Thymus (tissue), 11 donors: ENCODE measurements at regions not wholly inside any gene's neighbourhood (a gene's known extent, or its start where the extent isn't known, plus 50 kb on each side); places are given as distances from the start of the nearest gene placed in this dataset.

Experiments
- DNase-seq, 9 donors: peaks; one replicate each; pipeline ENCODE4 v3.0.0-alpha.2; 2013; ENCODE audit warnings: low spot score in 9 of 9, low read depth in 6 of 9, missing footprints in 1 of 9
- H3K27ac ChIP-seq, 2 donors: one replicate each; pipeline ENCODE4 v1.5.1; 2013; ENCODE audit warnings: control low read depth in 1 of 2, low read depth in 1 of 2, low read length in 1 of 2, mild to moderate bottlenecking in 1 of 2, moderate library complexity in 1 of 2
- H3K27me3 ChIP-seq, 2 donors: one replicate each; pipeline ENCODE4 v1.5.1; 2013; ENCODE audit warnings: low read length in 1 of 2; ENCODE audit not compliant: control insufficient read depth in 2 of 2, insufficient read depth in 1 of 2
- H3K36me3 ChIP-seq, 2 donors: one replicate each; pipeline ENCODE4 v1.5.1; 2013; ENCODE audit warnings: low read length in 1 of 2, mild to moderate bottlenecking in 1 of 2, moderate library complexity in 1 of 2; ENCODE audit not compliant: control insufficient read depth in 2 of 2, insufficient read depth in 2 of 2
- H3K4me1 ChIP-seq, 2 donors: one replicate each; pipeline ENCODE4 v1.5.1; 2013; ENCODE audit warnings: low read length in 2 of 2; ENCODE audit not compliant: control insufficient read depth in 2 of 2, insufficient read depth in 2 of 2
- H3K4me3 ChIP-seq, 2 donors: one replicate each; pipeline ENCODE4 v1.5.1; 2013; ENCODE audit warnings: low read length in 2 of 2, control low read depth in 1 of 2, mild to moderate bottlenecking in 1 of 2
- H3K9me3 ChIP-seq, 2 donors: one replicate each; pipeline ENCODE4 v1.5.1; 2013; ENCODE audit warnings: low read length in 1 of 2, mild to moderate bottlenecking in 1 of 2; ENCODE audit not compliant: control insufficient read depth in 2 of 2, insufficient read depth in 1 of 2
- WGBS: extraction: QIAGEN DNeasy Blood & Tissue Kit; methylation state at CpG from one replicate; pipeline ENCODE4 v1.1.7; 2013; 5-methylcytosine and 5-hydroxymethylcytosine counted together
- donor health status: healthy.

GRCh38 chr5:51657340-51658240 is 274.3 kb downstream of the ISL1 start:
- Histone ChIP-seq H3K4me1 (no peaks in the 10 kb centered on the region), H3K36me3 (no peaks in the 10 kb centered on the region), H3K27ac (peak overlapping the region in 1 of 2 donors; percentile 48), H3K27me3 (no peaks in the 10 kb centered on the region), H3K4me3 (no peak overlapping the region), H3K9me3 (no peaks in the 10 kb centered on the region)
- DNase-seq: peak in 1 of 9 donors; percentile 3
- WGBS: 77% methylated on average over 7 of the region's 7 CpGs

DNA sequence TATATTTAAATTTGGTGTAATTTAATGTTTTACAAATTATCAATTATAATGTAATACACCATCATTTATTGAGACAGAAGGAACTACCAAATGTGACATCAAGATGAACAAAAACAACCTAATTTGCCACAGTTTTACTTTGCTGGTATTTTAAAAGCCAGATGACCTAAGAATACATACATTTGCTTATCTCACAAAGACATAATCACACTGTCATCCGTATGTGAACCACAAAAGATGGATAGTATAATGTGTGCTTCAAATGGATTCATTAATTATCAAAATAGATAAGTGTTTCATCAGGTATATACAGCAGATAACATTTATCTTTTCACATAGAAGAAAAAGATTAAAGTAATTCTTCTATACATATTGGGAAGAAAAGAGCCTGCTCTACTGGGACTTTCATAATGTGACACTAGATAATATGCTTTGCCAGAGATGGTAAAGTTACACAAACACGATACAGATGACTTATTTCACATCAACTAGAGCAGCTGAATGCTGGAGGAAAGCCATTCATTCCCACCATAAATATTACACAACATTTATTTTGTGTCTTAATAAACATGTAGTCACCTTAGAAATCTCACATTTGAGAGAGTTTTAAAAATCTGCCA is 278.5 kb downstream of the ISL1 start:
- H3K4me1 ChIP-seq: no peaks in the 10 kb centered on the region
- no peak overlapping the region for H3K4me3 ChIP-seq
- 83% methylated on average over 2 of the region's 2 CpGs for WGBS
- no peak for DNase-seq
- no peaks in the 10 kb centered on the region for H3K9me3 ChIP-seq
- no peaks in the 10 kb centered on the region for H3K36me3 ChIP-seq
- no peak overlapping the region for H3K27ac ChIP-seq
- no peaks in the 10 kb centered on the region for H3K27me3 ChIP-seq

DNA sequence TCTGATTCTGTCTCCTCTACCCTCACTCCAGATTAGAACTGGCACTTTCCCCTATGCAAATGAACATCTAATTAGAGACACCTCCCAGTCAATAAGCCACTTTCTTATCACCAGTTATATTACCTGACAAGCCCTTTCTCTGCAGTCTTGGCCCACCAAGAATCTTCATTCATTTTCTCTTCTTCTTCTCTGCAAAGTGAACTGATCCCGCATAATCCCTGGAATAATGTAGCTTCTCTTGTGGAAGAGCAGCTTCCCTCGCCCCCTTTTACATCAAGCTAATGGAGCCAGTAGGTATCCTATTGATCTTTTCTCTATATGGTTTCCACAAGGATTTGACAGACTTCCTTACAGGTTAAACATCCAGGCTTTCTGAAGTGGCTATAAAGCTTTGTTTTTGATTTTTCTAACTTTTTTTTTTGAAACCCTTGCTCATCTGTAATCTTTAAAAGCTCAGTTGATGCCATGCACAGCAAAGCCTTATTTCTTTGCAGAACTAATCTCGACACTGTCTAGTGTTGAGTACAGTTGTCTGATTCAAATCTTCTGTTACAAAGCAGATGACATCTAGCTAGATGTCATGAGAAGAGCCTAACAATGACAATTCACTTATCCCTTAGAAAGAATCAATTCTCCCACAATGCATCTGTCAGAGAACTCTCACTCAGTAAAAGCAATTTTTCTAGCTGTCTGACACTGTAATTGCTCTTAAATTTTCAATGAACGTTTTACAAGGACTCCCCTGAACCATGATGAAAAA is 281.4 kb downstream of the ISL1 start:
- H3K4me3 ChIP-seq: no peak overlapping the region
- H3K27ac ChIP-seq: no peak overlapping the region
- no peaks in the 10 kb centered on the region for H3K27me3 ChIP-seq
- WGBS: 85% methylated on average over 4 of the region's 4 CpGs
- no peaks in the 10 kb centered on the region for H3K36me3 ChIP-seq
- no peaks in the 10 kb centered on the region for H3K9me3 ChIP-seq
- no peaks in the 10 kb centered on the region for H3K4me1 ChIP-seq
- no peak for DNase-seq

DNA sequence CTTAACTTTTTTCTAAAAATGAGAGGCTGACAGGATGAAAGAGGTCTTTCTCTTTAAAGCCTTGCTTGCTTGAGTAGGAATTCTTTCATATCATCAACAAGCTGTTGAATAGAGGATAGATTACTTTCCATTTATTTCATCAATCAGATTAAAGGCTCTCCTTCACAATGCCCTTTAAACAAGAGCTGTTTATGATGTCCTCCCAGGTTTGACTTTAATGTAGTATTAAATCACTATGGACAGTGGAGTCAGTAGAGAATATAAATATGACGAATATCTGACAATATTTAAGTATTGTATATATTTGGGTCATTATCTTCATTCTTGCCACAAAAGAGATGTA is 282.0 kb downstream of the ISL1 start:
- Histone ChIP-seq H3K4me3 (no peak overlapping the region), H3K9me3 (no peaks in the 10 kb centered on the region), H3K36me3 (no peaks in the 10 kb centered on the region), H3K27me3 (no peaks in the 10 kb centered on the region), H3K4me1 (no peaks in the 10 kb centered on the region), H3K27ac (no peak overlapping the region)
- WGBS: 86% methylated on average over 1 of the region's 1 CpG
- no peak for DNase-seq

GRCh38 chr5:51669095-51669494 is 285.8 kb downstream of the ISL1 start:
- Histone ChIP-seq H3K27me3 (no peaks in the 10 kb centered on the region), H3K36me3 (no peaks in the 10 kb centered on the region), H3K4me1 (no peaks in the 10 kb centered on the region), H3K4me3 (no peak overlapping the region), H3K27ac (no peak overlapping the region), H3K9me3 (no peaks in the 10 kb centered on the region)
- DNase-seq: no peak
- 95% methylated on average over 4 of the region's 4 CpGs for WGBS

DNA sequence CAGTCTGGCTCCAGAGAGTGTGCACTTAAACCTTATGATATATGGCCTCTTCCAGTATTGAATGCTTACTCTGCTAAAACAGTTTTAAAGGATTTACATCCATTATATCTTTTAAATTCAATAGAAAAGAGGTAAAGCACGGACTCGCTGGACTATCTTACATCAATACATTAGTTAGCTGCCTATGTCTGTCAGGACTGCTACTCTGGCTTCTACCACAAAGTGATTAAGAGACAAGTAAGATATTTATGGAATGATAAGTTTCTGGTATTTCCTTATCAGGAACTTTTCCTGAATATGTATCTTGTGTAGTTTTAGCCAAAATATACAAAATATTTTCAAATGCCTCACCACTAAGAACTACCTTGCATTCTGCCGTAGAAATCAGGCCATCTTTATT is 295.1 kb downstream of the ISL1 start:
- H3K27me3 ChIP-seq: no peaks in the 10 kb centered on the region
- no peaks in the 10 kb centered on the region for H3K36me3 ChIP-seq
- no peak overlapping the region for H3K27ac ChIP-seq
- DNase-seq: no peak
- WGBS: 96% methylated on average over 3 of the region's 3 CpGs
- no peaks in the 10 kb centered on the region for H3K9me3 ChIP-seq
- H3K4me1 ChIP-seq: no peaks in the 10 kb centered on the region
- no peak overlapping the region for H3K4me3 ChIP-seq

DNA sequence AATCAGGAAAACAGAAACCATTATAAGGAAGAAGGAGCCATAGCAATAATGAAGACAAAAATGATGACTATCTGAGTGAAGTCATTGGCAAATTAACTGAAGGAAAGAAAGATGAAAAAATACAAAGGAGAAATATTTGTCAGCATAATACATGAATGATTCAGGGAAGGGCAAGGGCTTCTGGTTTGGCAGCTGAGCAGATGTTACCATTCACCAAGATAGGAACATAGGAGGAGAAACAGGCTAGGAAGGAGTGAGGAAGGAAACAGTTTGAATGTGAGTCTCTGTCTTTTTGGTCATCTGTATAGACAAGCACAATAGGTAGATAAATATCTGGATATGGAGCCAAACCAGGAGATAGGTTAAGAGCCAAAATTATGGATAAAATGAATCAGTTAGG is 296.0 kb downstream of the ISL1 start:
- Histone ChIP-seq H3K9me3 (no peaks in the 10 kb centered on the region), H3K36me3 (no peaks in the 10 kb centered on the region), H3K4me1 (no peaks in the 10 kb centered on the region), H3K27ac (no peak overlapping the region), H3K27me3 (no peaks in the 10 kb centered on the region), H3K4me3 (no peak overlapping the region)
- no peak for DNase-seq

DNA sequence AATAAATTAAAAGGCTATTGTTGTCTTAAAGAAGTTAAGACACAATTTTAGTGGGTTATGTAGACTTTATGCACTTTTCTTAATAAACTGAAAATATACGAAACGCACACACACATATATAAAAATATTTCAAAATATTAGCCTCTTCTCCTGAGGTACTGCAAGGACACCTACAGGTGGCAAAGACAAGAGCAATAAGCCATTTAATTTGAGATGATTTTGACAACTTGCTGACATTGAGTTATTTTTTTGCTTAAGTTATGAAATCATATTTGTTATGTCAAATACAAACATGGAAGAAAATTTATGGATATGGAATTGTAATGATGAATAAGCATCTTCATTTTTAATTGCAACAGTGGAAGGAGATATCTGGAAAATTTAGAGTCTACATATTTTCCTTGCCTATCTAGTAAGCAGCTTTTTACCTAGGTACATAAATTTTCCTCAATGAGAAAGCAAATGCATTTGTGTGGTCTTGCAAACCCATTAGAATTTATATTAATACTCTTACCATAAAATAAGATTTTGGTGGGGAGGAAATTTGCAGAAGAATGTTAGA is 301.6 kb downstream of the ISL1 start:
- Histone ChIP-seq H3K4me3 (no peak overlapping the region), H3K9me3 (no peaks in the 10 kb centered on the region), H3K36me3 (no peaks in the 10 kb centered on the region), H3K27ac (no peak overlapping the region), H3K4me1 (no peaks in the 10 kb centered on the region), H3K27me3 (no peaks in the 10 kb centered on the region)
- WGBS: 96% methylated on average over 2 of the region's 2 CpGs
- DNase-seq: no peak

DNA sequence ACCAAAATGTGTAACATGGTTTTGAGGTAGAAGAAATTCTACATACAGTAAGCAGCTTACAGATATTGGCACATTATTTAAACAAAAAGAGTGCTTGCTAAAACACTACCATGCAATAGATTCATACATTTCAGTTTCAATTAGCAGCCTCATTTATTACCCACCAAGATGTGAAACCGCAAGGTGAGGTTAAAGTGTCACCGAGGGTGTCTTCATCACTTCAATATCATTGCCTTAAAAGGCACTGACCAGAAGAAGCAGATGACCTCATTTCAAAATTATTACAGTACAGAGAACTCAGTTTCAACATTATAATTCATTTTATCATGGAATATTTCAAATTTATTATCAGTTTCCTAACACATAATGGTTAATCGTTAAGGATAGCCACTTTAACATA is 302.2 kb downstream of the ISL1 start:
- WGBS: 95% methylated on average over 3 of the region's 3 CpGs

More for the DNA sequence above, 302.2 kb downstream of the ISL1 start:
- no peak for DNase-seq
- no peaks in the 10 kb centered on the region for H3K4me1 ChIP-seq
- no peaks in the 10 kb centered on the region for H3K27me3 ChIP-seq
- no peak overlapping the region for H3K4me3 ChIP-seq
- H3K9me3 ChIP-seq: no peaks in the 10 kb centered on the region
- H3K36me3 ChIP-seq: no peaks in the 10 kb centered on the region
- H3K27ac ChIP-seq: no peak overlapping the region
